ENCODE measurements at regions not wholly inside any gene's neighbourhood (a gene's known extent, or its start where the extent isn't known, plus 50 kb on each side); places are given as distances from the start of the nearest gene placed in this dataset.

GRCh38 chr4:58749206-58749605 lies 1639.0 kb upstream of the IGFBP7 start:
- Mint-ChIP-seq H3K9me3 (peaks cover 4% of the 10 kb centered on the region), H3K4me3 (no peak overlapping the region), H3K36me3 (ENCODE audit: low read depth) (no peaks in the 10 kb centered on the region), H3K27ac (no peak overlapping the region), H3K27me3 (no peaks in the 10 kb centered on the region), H3K4me1 (ENCODE audit: low read depth) (no peaks in the 10 kb centered on the region)

GRCh38 chr4:58740897-58741296 lies 1630.7 kb upstream of the IGFBP7 start:
- H3K36me3 Mint-ChIP-seq (ENCODE audit: low read depth) = no peaks in the 10 kb centered on the region
- no peak overlapping the region for H3K27ac Mint-ChIP-seq
- peaks cover 12% of the 10 kb centered on the region for H3K9me3 Mint-ChIP-seq
- H3K4me1 Mint-ChIP-seq (ENCODE audit: low read depth) = no peaks in the 10 kb centered on the region
- H3K4me3 Mint-ChIP-seq = no peak overlapping the region
- H3K27me3 Mint-ChIP-seq = no peaks in the 10 kb centered on the region

GRCh38 chr4:58739275-58739674 lies 1629.1 kb upstream of the IGFBP7 start:
- no peak overlapping the region for H3K4me3 Mint-ChIP-seq
- no peaks in the 10 kb centered on the region for H3K4me1 Mint-ChIP-seq (ENCODE audit: low read depth)
- no peaks in the 10 kb centered on the region for H3K36me3 Mint-ChIP-seq (ENCODE audit: low read depth)
- H3K9me3 Mint-ChIP-seq = peaks cover 12% of the 10 kb centered on the region
- H3K27ac Mint-ChIP-seq = no peak overlapping the region
- H3K27me3 Mint-ChIP-seq = no peaks in the 10 kb centered on the region

GRCh38 chr4:58738375-58738774 lies 1628.2 kb upstream of the IGFBP7 start:
- Mint-ChIP-seq H3K4me1 (ENCODE audit: low read depth) (no peaks in the 10 kb centered on the region), H3K36me3 (ENCODE audit: low read depth) (no peaks in the 10 kb centered on the region), H3K27ac (no peak overlapping the region), H3K27me3 (no peaks in the 10 kb centered on the region), H3K9me3 (peaks cover 12% of the 10 kb centered on the region), H3K4me3 (no peak overlapping the region)

GRCh38 chr4:58734030-58734674 lies 1624.0 kb upstream of the IGFBP7 start:
- no peaks in the 10 kb centered on the region for H3K36me3 Mint-ChIP-seq (ENCODE audit: low read depth)
- H3K27me3 Mint-ChIP-seq = no peaks in the 10 kb centered on the region
- H3K4me3 Mint-ChIP-seq = no peak overlapping the region

GRCh38 chr4:58732973-58733372 lies 1622.8 kb upstream of the IGFBP7 start:
- H3K27ac Mint-ChIP-seq = no peak overlapping the region
- H3K4me3 Mint-ChIP-seq = no peak overlapping the region
- H3K4me1 Mint-ChIP-seq (ENCODE audit: low read depth) = no peaks in the 10 kb centered on the region
- peaks cover 12% of the 10 kb centered on the region for H3K9me3 Mint-ChIP-seq
- no peaks in the 10 kb centered on the region for H3K27me3 Mint-ChIP-seq
- H3K36me3 Mint-ChIP-seq (ENCODE audit: low read depth) = no peaks in the 10 kb centered on the region

More at GRCh38 chr4:58734030-58734674, 1624.0 kb upstream of the IGFBP7 start:
- Mint-ChIP-seq H3K9me3 (peaks cover 16% of the 10 kb centered on the region), H3K4me1 (ENCODE audit: low read depth) (no peaks in the 10 kb centered on the region), H3K27ac (no peak overlapping the region)

- Mint-ChIP-seq H3K4me1 (ENCODE audit: low read depth) (no peaks in the 10 kb centered on the region), H3K27ac (no peak overlapping the region), H3K9me3 (peaks cover 4% of the 10 kb centered on the region), H3K4me3 (no peak overlapping the region), H3K27me3 (no peaks in the 10 kb centered on the region), H3K36me3 (ENCODE audit: low read depth) (no peaks in the 10 kb centered on the region)
Measured at GRCh38 chr4:58723954-58724353, 1613.8 kb upstream of the IGFBP7 start.

GRCh38 chr4:58711039-58711438 lies 1600.9 kb upstream of the IGFBP7 start:
- Mint-ChIP-seq H3K4me3 (no peak overlapping the region), H3K9me3 (peaks cover 9% of the 10 kb centered on the region), H3K4me1 (ENCODE audit: low read depth) (no peaks in the 10 kb centered on the region), H3K27ac (no peak overlapping the region), H3K36me3 (ENCODE audit: low read depth) (no peaks in the 10 kb centered on the region), H3K27me3 (no peaks in the 10 kb centered on the region)

GRCh38 chr4:58688568-58688967 lies 1578.4 kb upstream of the IGFBP7 start:
- Mint-ChIP-seq H3K27me3 (no peaks in the 10 kb centered on the region), H3K4me1 (ENCODE audit: low read depth) (no peaks in the 10 kb centered on the region), H3K36me3 (ENCODE audit: low read depth) (no peaks in the 10 kb centered on the region), H3K9me3 (peaks cover 9% of the 10 kb centered on the region), H3K4me3 (no peak overlapping the region), H3K27ac (no peak overlapping the region)

- Mint-ChIP-seq H3K36me3 (ENCODE audit: low read depth) (no peaks in the 10 kb centered on the region), H3K27me3 (no peaks in the 10 kb centered on the region), H3K9me3 (peaks cover 8% of the 10 kb centered on the region), H3K4me3 (no peak overlapping the region), H3K4me1 (ENCODE audit: low read depth) (no peaks in the 10 kb centered on the region), H3K27ac (no peak overlapping the region)
Measured at GRCh38 chr4:58679886-58680285, 1569.7 kb upstream of the IGFBP7 start.

GRCh38 chr4:58679051-58679450 lies 1568.9 kb upstream of the IGFBP7 start:
- Mint-ChIP-seq H3K9me3 (peaks cover 8% of the 10 kb centered on the region), H3K4me3 (no peak overlapping the region), H3K4me1 (ENCODE audit: low read depth) (no peaks in the 10 kb centered on the region), H3K27me3 (no peaks in the 10 kb centered on the region), H3K27ac (no peak overlapping the region), H3K36me3 (ENCODE audit: low read depth) (no peaks in the 10 kb centered on the region)

GRCh38 chr4:58669783-58670182 lies 1559.6 kb upstream of the IGFBP7 start:
- H3K4me3 Mint-ChIP-seq = no peak overlapping the region
- no peaks in the 10 kb centered on the region for H3K36me3 Mint-ChIP-seq (ENCODE audit: low read depth)
- no peaks in the 10 kb centered on the region for H3K27me3 Mint-ChIP-seq
- H3K9me3 Mint-ChIP-seq = peaks cover 10% of the 10 kb centered on the region
- no peak overlapping the region for H3K27ac Mint-ChIP-seq
- no peaks in the 10 kb centered on the region for H3K4me1 Mint-ChIP-seq (ENCODE audit: low read depth)

- Mint-ChIP-seq H3K36me3 (ENCODE audit: low read depth) (no peaks in the 10 kb centered on the region), H3K4me3 (no peak overlapping the region), H3K4me1 (ENCODE audit: low read depth) (no peaks in the 10 kb centered on the region), H3K27me3 (no peaks in the 10 kb centered on the region), H3K27ac (no peak overlapping the region), H3K9me3 (peaks cover 8% of the 10 kb centered on the region)
Measured at GRCh38 chr4:58665649-58666048, 1555.5 kb upstream of the IGFBP7 start.

- H3K27me3 Mint-ChIP-seq = no peaks in the 10 kb centered on the region
Measured at GRCh38 chr4:58658701-58659100, 1548.5 kb upstream of the IGFBP7 start.

GRCh38 chr4:58653251-58653650 lies 1543.1 kb upstream of the IGFBP7 start:
- Mint-ChIP-seq H3K27ac (no peak overlapping the region), H3K36me3 (ENCODE audit: low read depth) (no peaks in the 10 kb centered on the region), H3K4me3 (no peak overlapping the region), H3K27me3 (no peaks in the 10 kb centered on the region), H3K4me1 (ENCODE audit: low read depth) (no peaks in the 10 kb centered on the region), H3K9me3 (peaks cover 5% of the 10 kb centered on the region)

More at GRCh38 chr4:58658701-58659100, 1548.5 kb upstream of the IGFBP7 start:
- H3K9me3 Mint-ChIP-seq = peaks cover 9% of the 10 kb centered on the region
- H3K27ac Mint-ChIP-seq = no peak overlapping the region
- H3K36me3 Mint-ChIP-seq (ENCODE audit: low read depth) = no peaks in the 10 kb centered on the region
- no peaks in the 10 kb centered on the region for H3K4me1 Mint-ChIP-seq (ENCODE audit: low read depth)
- H3K4me3 Mint-ChIP-seq = no peak overlapping the region

- no peak overlapping the region for H3K27ac Mint-ChIP-seq
- H3K27me3 Mint-ChIP-seq = no peaks in the 10 kb centered on the region
- H3K36me3 Mint-ChIP-seq (ENCODE audit: low read depth) = no peaks in the 10 kb centered on the region
- H3K4me1 Mint-ChIP-seq (ENCODE audit: low read depth) = no peaks in the 10 kb centered on the region
- no peak overlapping the region for H3K4me3 Mint-ChIP-seq
- peaks cover 8% of the 10 kb centered on the region for H3K9me3 Mint-ChIP-seq
Measured at GRCh38 chr4:58649226-58649625, 1539.0 kb upstream of the IGFBP7 start.
